Endothelial cell of umbilical vein (primary cell): ENCODE measurements at regions not wholly inside any gene's neighbourhood (a gene's known extent, or its start where the extent isn't known, plus 50 kb on each side); places are given as distances from the start of the nearest gene placed in this dataset.

Experiments
- BruUV-seq: library from RNA; stranded (reverse); fragments of 400-500 nt; replicated peaks from 2 replicates; lab custom pipeline; 2021; lab: Mats Ljungman, UMichigan
- CTCF ChIA-PET: fragments of 300-600, 350-600 bp; sonication (Branson Sonifier 250); formaldehyde crosslinking; loops from one replicate; lab custom pipeline; 2021; ENCODE audit warnings: antibody characterized with exemption, inconsistent platforms; lab: Charles Lee
- POLR2A ChIA-PET: fragments of 300-600, 350-600 bp; sonication (Branson Sonifier 250); formaldehyde crosslinking; loops from one replicate; lab custom pipeline; 2021; ENCODE audit warnings: antibody characterized with exemption, inconsistent platforms; lab: Charles Lee
- DNase-seq: peaks from one replicate; pipeline ENCODE4 v3.0.0-alpha.2; 2011; ENCODE audit warnings: low read depth, low spot score
- FAIRE-seq: peaks from 2 replicates; lab custom pipeline; 2011; peaks lifted over from hg19 to GRCh38; lab: Jason Lieb, UNC
- H2AFZ ChIP-seq: 2 replicates; pipeline ENCODE4 v1.6.0; 2012; ENCODE audit warnings: low read depth, low read length, control low read depth, inconsistent platforms
- H3K27ac ChIP-seq: 2 replicates; pipeline ENCODE4 v1.5.1; 2011; ENCODE audit warnings: low read depth, mild to moderate bottlenecking, control low read depth, low read length, moderate library complexity; ENCODE audit not compliant: insufficient read depth
- H3K27me3 ChIP-seq, 2 experiments: 2 replicates each; pipeline versions ENCODE4 v1.6.0 to v1.6.1; 2011; ENCODE audit warnings: low read length in 2 of 2, mixed read lengths in 1 of 2; ENCODE audit not compliant: control insufficient read depth in 2 of 2, insufficient read depth in 2 of 2
- H3K36me3 ChIP-seq, 2 experiments: 2 replicates in 1 of 2; 3 replicates in 1 of 2; pipeline ENCODE4 v1.5.1; 2011; ENCODE audit warnings: low read length in 2 of 2, mild to moderate bottlenecking in 1 of 2, moderate library complexity in 1 of 2; ENCODE audit not compliant: control insufficient read depth in 2 of 2, insufficient read depth in 2 of 2; ENCODE audit errors: extremely low read depth in 1 of 2
- H3K4me1 ChIP-seq: 3 replicates; pipeline ENCODE4 v1.5.1; 2011; ENCODE audit warnings: mild to moderate bottlenecking, low read length; ENCODE audit not compliant: control insufficient read depth, insufficient read depth; ENCODE audit errors: extremely low read depth
- H3K4me2 ChIP-seq: 2 replicates; pipeline ENCODE4 v1.6.1; 2011; ENCODE audit warnings: low read length, control low read depth, mixed read lengths; ENCODE audit not compliant: insufficient read depth
- H3K4me3 ChIP-seq, 3 experiments: fragments of 200-600 bp in 1 of 3; sonication (generic), shearing (Covaris generic) in 1 of 3; replicated peaks in 1 of 3; 2 replicates each; pipeline ENCODE4 v1.5.1; 2011 to 2016; ENCODE audit warnings: control low read depth in 3 of 3, low read length in 3 of 3, mild to moderate bottlenecking in 2 of 3, inconsistent platforms in 1 of 3, low read depth in 1 of 3, moderate library complexity in 1 of 3; ENCODE audit not compliant: insufficient read depth in 1 of 3
- H3K79me2 ChIP-seq: 2 replicates; pipeline ENCODE4 v1.6.0; 2012; ENCODE audit warnings: low read length, inconsistent platforms; ENCODE audit not compliant: control insufficient read depth, insufficient read depth
- H3K9ac ChIP-seq: replicated peaks from 2 replicates; pipeline ENCODE3; 2011; ENCODE audit warnings: low read length, control low read depth; ENCODE audit not compliant: insufficient read depth; ENCODE audit errors: extremely low read depth
- H3K9me1 ChIP-seq: replicated peaks from 3 replicates; pipeline ENCODE4 v1.6.0; 2011; ENCODE audit warnings: mild to moderate bottlenecking, low read length; ENCODE audit not compliant: control insufficient read depth, insufficient read depth; ENCODE audit errors: extremely low read depth
- H3K9me3 ChIP-seq: replicated peaks from 2 replicates; pipeline ENCODE4 v1.5.1; 2012; ENCODE audit warnings: low read length, inconsistent platforms; ENCODE audit not compliant: control insufficient read depth, insufficient read depth
- H4K20me1 ChIP-seq: replicated peaks from 2 replicates; pipeline ENCODE3; 2011; ENCODE audit warnings: mild to moderate bottlenecking, low read length; ENCODE audit not compliant: control insufficient read depth, insufficient read depth; ENCODE audit errors: extremely low read depth
- CTCF ChIP-seq, 2 donors: IDR thresholded peaks; 1 replicate in 1 of 2; 2 replicates in 1 of 2; pipeline ENCODE4 v1.5.1; 2011; ENCODE audit warnings: low read length in 2 of 2, mild to moderate bottlenecking in 2 of 2, moderate library complexity in 2 of 2, control low read depth in 1 of 2, inconsistent platforms in 1 of 2, low read depth in 1 of 2; ENCODE audit not compliant: insufficient read depth in 1 of 2; ENCODE audit errors: extremely low read depth in 1 of 2
- EZH2 ChIP-seq: IDR thresholded peaks from 2 replicates; pipeline ENCODE4 v1.6.1; 2012; ENCODE audit warnings: borderline replicate concordance, low read depth, mild to moderate bottlenecking, moderate library complexity, low read length, inconsistent platforms; ENCODE audit not compliant: severe bottlenecking
- FOS ChIP-seq: IDR thresholded peaks from 2 replicates; pipeline ENCODE4 v1.6.1; 2011; ENCODE audit warnings: mild to moderate bottlenecking, low read length, moderate library complexity, borderline replicate concordance; ENCODE audit not compliant: insufficient read depth
- JUN ChIP-seq: IDR thresholded peaks from 2 replicates; pipeline ENCODE4 v1.6.1; 2011; ENCODE audit warnings: borderline replicate concordance, low read depth; ENCODE audit not compliant: insufficient read length, insufficient read depth
- MAX ChIP-seq: IDR thresholded peaks from 2 replicates; pipeline ENCODE4 v1.6.1; 2011; ENCODE audit not compliant: insufficient read depth, insufficient read length
- MYC ChIP-seq: IDR thresholded peaks from one replicate; pipeline ENCODE4 v1.6.1; 2011; ENCODE audit warnings: mild to moderate bottlenecking, low read depth, low read length
- POLR2A ChIP-seq: IDR thresholded peaks from 2 replicates; pipeline ENCODE4 v1.6.1; 2012; ENCODE audit warnings: low read depth, mild to moderate bottlenecking, control low read depth, low read length
- POLR2AphosphoS5 ChIP-seq: IDR thresholded peaks from 2 replicates; pipeline ENCODE4 v1.6.1; 2012; ENCODE audit warnings: low read depth, mild to moderate bottlenecking, control low read depth, low read length, moderate library complexity; ENCODE audit not compliant: insufficient read depth
- dilution Hi-C: fragments of 300-500 bp; cut with MboI; formaldehyde crosslinking; loops from one replicate; pipeline ENCODE4 v1.15.0; 2019; ENCODE audit warnings: low sequenced_read_pairs; ENCODE audit not compliant: extremely low pct_ligation_motif_present
- intact Hi-C: fragments of 100-400 bp; cut with micrococcal nuclease; formaldehyde crosslinking; loops from one replicate; pipeline ENCODE4 v1.10.0; 2022

- Histone ChIP-seq H3K4me3 (no peak overlapping the region), H3K36me3 (no peaks in the 10 kb centered on the region), H3K27me3 (no peaks in the 10 kb centered on the region), H3K4me2 (no peak overlapping the region), H3K27ac (no peak overlapping the region), H3K9me3 (no peaks in the 10 kb centered on the region), H4K20me1 (no peaks in the 10 kb centered on the region), H3K79me2 (no peaks in the 10 kb centered on the region), H3K4me1 (no peaks in the 10 kb centered on the region), H3K9me1 (no peaks in the 10 kb centered on the region), H2AFZ (no peak overlapping the region), H3K9ac (no peak overlapping the region)
- ChIA-PET CTCF (no interaction called here), POLR2A (no interaction called here)
- TF ChIP-seq FOS (no peak), MYC (no peak), EZH2 (no peak), POLR2A (no peak), CTCF (IDR thresholded peaks at IDR 0.05; ENCODE audit: extremely low read depth in 1 of 2, insufficient read depth in 1 of 2, low read depth in 1 of 2, low read length in 2 of 2) (no peak), POLR2AphosphoS5 (no peak), JUN (no peak), MAX (no peak)
- FAIRE-seq (no peak), DNase-seq (no peak)
- intact Hi-C loops: no loop called here
- dilution Hi-C loops: no loop called here
- no TSS peak for BruUV-seq
Measured at GRCh38 chr3:176321099-176321498, 876.2 kb downstream of the TBL1XR1 start.
